CD14-positive monocyte (primary cell): ENCODE measurements at regions not wholly inside any gene's neighbourhood (a gene's known extent, or its start where the extent isn't known, plus 50 kb on each side); places are given as distances from the start of the nearest gene placed in this dataset.

Source experiments
- DNase-seq, 3 donors: peaks; one replicate each; pipeline ENCODE4 v3.0.0-alpha.2; 2011 to 2022
- H2AFZ ChIP-seq: 2 replicates; pipeline ENCODE4 v1.6.0; 2012; ENCODE audit warnings: mild to moderate bottlenecking, low read depth, low read length, inconsistent platforms; ENCODE audit not compliant: insufficient read depth, poor library complexity, severe bottlenecking
- H3K27ac ChIP-seq, 2 donors: 1 replicate in 1 of 2; 2 replicates in 1 of 2; pipeline ENCODE4 v1.5.1; 2012 to 2013; ENCODE audit warnings: low read length in 2 of 2, control low read depth in 1 of 2, inconsistent platforms in 1 of 2, low read depth in 1 of 2, mild to moderate bottlenecking in 1 of 2
- H3K27me3 ChIP-seq, 2 donors: one replicate each; pipeline versions ENCODE4 v1.6.0 to v1.6.1; 2011 to 2013; ENCODE audit warnings: low read length in 2 of 2; ENCODE audit not compliant: control insufficient read depth in 2 of 2, insufficient read depth in 2 of 2
- H3K36me3 ChIP-seq, 2 donors: replicated peaks in 1 of 2; 1 replicate in 1 of 2; 2 replicates in 1 of 2; pipeline versions ENCODE4 v1.5.1 to v1.6.1; 2012 to 2013; ENCODE audit warnings: low read length in 2 of 2, control low read depth in 1 of 2, inconsistent platforms in 1 of 2, mild to moderate bottlenecking in 1 of 2; ENCODE audit not compliant: insufficient read depth in 2 of 2, control insufficient read depth in 1 of 2
- H3K4me1 ChIP-seq, 2 donors: 1 replicate in 1 of 2; 2 replicates in 1 of 2; pipeline versions ENCODE4 v1.5.1 to v1.6.1; 2012 to 2013; ENCODE audit warnings: low read length in 2 of 2, control low read depth in 1 of 2, inconsistent platforms in 1 of 2, mild to moderate bottlenecking in 1 of 2, moderate library complexity in 1 of 2; ENCODE audit not compliant: insufficient read depth in 2 of 2, control insufficient read depth in 1 of 2
- H3K4me2 ChIP-seq: replicated peaks from 2 replicates; pipeline ENCODE3; 2012; ENCODE audit warnings: low read length, moderate library complexity, mild to moderate bottlenecking; ENCODE audit not compliant: poor library complexity, severe bottlenecking; ENCODE audit errors: extremely low read depth
- H3K4me3 ChIP-seq, 3 experiments: fragments of 200-600 bp in 1 of 3; sonication (generic) in 1 of 3; replicated peaks in 1 of 3; 1 replicate in 2 of 3; 2 replicates in 1 of 3; pipeline ENCODE4 v1.5.1; 2011 to 2013; ENCODE audit warnings: low read length in 3 of 3, mild to moderate bottlenecking in 3 of 3, control low read depth in 2 of 3, low read depth in 2 of 3, inconsistent platforms in 1 of 3, moderate library complexity in 1 of 3
- H3K79me2 ChIP-seq: 2 replicates; pipeline ENCODE4 v1.6.0; 2012; ENCODE audit warnings: mild to moderate bottlenecking, control low read depth, inconsistent platforms, low read length, moderate library complexity; ENCODE audit not compliant: insufficient read depth
- H3K9ac ChIP-seq: 2 replicates; pipeline ENCODE4 v1.6.0; 2017; ENCODE audit warnings: low read length, mild to moderate bottlenecking; ENCODE audit not compliant: insufficient read depth, poor library complexity, severe bottlenecking
- H3K9me3 ChIP-seq, 2 donors: replicated peaks in 1 of 2; 1 replicate in 1 of 2; 2 replicates in 1 of 2; pipeline versions ENCODE4 v1.5.1 to v1.6.1; 2012 to 2013; ENCODE audit warnings: low read length in 2 of 2, control low read depth in 1 of 2; ENCODE audit not compliant: control insufficient read depth in 1 of 2, insufficient read depth in 1 of 2
- H4K20me1 ChIP-seq: 2 replicates; pipeline ENCODE4 v1.6.0; 2012; ENCODE audit warnings: mild to moderate bottlenecking, low read length, control low read depth, moderate library complexity; ENCODE audit not compliant: insufficient read depth
- H3K27ac Mint-ChIP-seq, 7 donors: one replicate each; pipeline ENCODE4 v1.8.0; 2020; ENCODE audit warnings: mild to moderate bottlenecking in 7 of 7, mixed read lengths in 7 of 7, moderate library complexity in 6 of 7, inconsistent platforms in 2 of 7
- H3K27me3 Mint-ChIP-seq, 3 donors: one replicate each; pipeline ENCODE4 v1.8.0; 2021 to 2022; ENCODE audit warnings: low read depth in 3 of 3, mild to moderate bottlenecking in 3 of 3, mixed read lengths in 3 of 3, moderate library complexity in 3 of 3, inconsistent platforms in 1 of 3
- H3K36me3 Mint-ChIP-seq, 2 donors: one replicate each; pipeline ENCODE4 v1.8.0; 2020; ENCODE audit warnings: mixed read lengths in 2 of 2, inconsistent platforms in 1 of 2, mild to moderate bottlenecking in 1 of 2
- H3K4me1 Mint-ChIP-seq: one replicate; pipeline ENCODE4 v1.8.0; 2020; ENCODE audit warnings: mild to moderate bottlenecking, mixed read lengths
- H3K4me3 Mint-ChIP-seq, 2 donors: one replicate each; pipeline ENCODE4 v1.8.0; 2020; ENCODE audit warnings: mild to moderate bottlenecking in 2 of 2, mixed read lengths in 2 of 2, moderate library complexity in 1 of 2
- H3K9me3 Mint-ChIP-seq, 7 donors: one replicate each; pipeline ENCODE4 v1.8.0; 2020 to 2022; ENCODE audit warnings: mixed read lengths in 7 of 7, mild to moderate bottlenecking in 6 of 7, moderate library complexity in 6 of 7, inconsistent platforms in 2 of 7
- WGBS: methylation state at CpG from one replicate; pipeline ENCODE4 v1.1.5; 2013; ENCODE audit warnings: missing lambda C conversion rate; ENCODE audit not compliant: insufficient coverage; 5-methylcytosine and 5-hydroxymethylcytosine counted together
- intact Hi-C, 2 donors: fragments of 100-400 bp; cut with micrococcal nuclease; formaldehyde crosslinking; loops; one replicate each; pipeline versions ENCODE4 v1.15.0 to v1.15.1; 2023
- TF ChIP-seq, protein P1 (sequence below): fragments of 200-600 bp; IDR thresholded peaks from one replicate; pipeline ENCODE4 v1.8.0; 2022; ENCODE audit warnings: antibody characterized with exemption, mild to moderate bottlenecking

- no peak for DNase-seq
- H3K4me3 ChIP-seq, result no peak overlapping the region
- no peak overlapping the region for H3K4me2 ChIP-seq
- TF ChIP-seq, protein P1, sequence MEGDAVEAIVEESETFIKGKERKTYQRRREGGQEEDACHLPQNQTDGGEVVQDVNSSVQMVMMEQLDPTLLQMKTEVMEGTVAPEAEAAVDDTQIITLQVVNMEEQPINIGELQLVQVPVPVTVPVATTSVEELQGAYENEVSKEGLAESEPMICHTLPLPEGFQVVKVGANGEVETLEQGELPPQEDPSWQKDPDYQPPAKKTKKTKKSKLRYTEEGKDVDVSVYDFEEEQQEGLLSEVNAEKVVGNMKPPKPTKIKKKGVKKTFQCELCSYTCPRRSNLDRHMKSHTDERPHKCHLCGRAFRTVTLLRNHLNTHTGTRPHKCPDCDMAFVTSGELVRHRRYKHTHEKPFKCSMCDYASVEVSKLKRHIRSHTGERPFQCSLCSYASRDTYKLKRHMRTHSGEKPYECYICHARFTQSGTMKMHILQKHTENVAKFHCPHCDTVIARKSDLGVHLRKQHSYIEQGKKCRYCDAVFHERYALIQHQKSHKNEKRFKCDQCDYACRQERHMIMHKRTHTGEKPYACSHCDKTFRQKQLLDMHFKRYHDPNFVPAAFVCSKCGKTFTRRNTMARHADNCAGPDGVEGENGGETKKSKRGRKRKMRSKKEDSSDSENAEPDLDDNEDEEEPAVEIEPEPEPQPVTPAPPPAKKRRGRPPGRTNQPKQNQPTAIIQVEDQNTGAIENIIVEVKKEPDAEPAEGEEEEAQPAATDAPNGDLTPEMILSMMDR, result no peak
- intact Hi-C loops, result loop anchor here in 1 of 2 donors (2.0 kb wide), 1 partner anchor 27 kb away; no protein-coding TSS in a partner anchor
- H3K9me3 ChIP-seq, result no peaks in the 10 kb centered on the region
- H3K27ac Mint-ChIP-seq, result peak overlapping the region in 4 of 7 donors; percentile 68 to 99 (median 92)
- H3K27me3 ChIP-seq, result no peaks in the 10 kb centered on the region
- peaks cover 4 to 8% (median 7%) of the 10 kb centered on the region in 3 donors for H3K27me3 Mint-ChIP-seq
- H3K4me3 Mint-ChIP-seq, result no peak overlapping the region
- H3K9me3 Mint-ChIP-seq, result peaks cover 0 to 3% (median 0%) of the 10 kb centered on the region in 7 donors
- H3K4me1 ChIP-seq, result peaks cover 13 to 65% of the 10 kb centered on the region in 2 donors
- H3K27ac ChIP-seq, result peak overlapping the region in 1 of 2 donors; percentile 83
- WGBS, result 92% methylated on average over 4 of the region's 7 CpGs
- H3K9ac ChIP-seq, result no peak overlapping the region
- H3K4me1 Mint-ChIP-seq, result peaks cover 60% of the 10 kb centered on the region
- H3K79me2 ChIP-seq, result no peaks in the 10 kb centered on the region
- peaks cover 0 to 4% of the 10 kb centered on the region in 2 donors for H3K36me3 Mint-ChIP-seq
- peak overlapping the region; percentile 27 for H2AFZ ChIP-seq
- H4K20me1 ChIP-seq, result no peaks in the 10 kb centered on the region
- no peaks in the 10 kb centered on the region for H3K36me3 ChIP-seq
Observed at GRCh38 chr5:173715607-173716006, 99.2 kb upstream of the BOD1 start.

DNA sequence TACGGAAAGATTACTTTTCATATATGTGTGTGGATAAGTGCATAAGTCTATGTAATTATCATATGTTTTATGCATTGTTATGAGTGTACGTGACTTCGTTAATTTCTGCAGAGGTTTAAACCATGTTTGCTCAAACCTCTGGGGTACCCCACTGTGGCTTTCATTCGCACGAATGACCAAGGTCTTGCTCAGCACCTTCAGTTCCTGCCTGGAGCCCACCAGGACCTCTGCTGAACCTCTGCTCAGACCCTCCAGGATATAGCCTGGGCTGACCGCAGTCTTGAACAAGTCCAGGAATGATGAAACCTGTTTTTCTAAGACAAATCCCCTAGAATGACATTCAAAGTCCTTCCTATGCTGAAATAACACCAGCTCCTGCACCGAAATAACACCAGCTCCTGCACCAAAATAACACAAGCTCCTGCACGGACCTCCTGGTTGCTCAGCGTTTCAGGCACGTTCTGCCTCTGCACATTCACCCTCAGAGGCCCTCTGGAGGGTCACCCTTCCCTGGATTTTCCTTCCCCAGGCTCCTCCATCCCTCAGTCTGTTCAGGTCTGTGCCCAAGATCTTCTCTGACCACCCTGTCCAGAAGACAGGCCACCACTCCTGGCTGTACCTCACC is 99.7 kb upstream of the BOD1 start:
- H3K27ac Mint-ChIP-seq, result peak overlapping the region in 5 of 7 donors; percentile 9 to 81 (median 68)
- WGBS, result 92% methylated on average over 9 of the region's 10 CpGs
- Histone ChIP-seq H3K79me2 (no peaks in the 10 kb centered on the region), H2AFZ (peak overlapping the region; percentile 27), H3K27ac (no peak overlapping the region), H3K4me1 (peaks cover 13 to 65% of the 10 kb centered on the region in 2 donors), H3K9ac (no peak overlapping the region), H3K27me3 (no peaks in the 10 kb centered on the region), H4K20me1 (no peaks in the 10 kb centered on the region), H3K4me3 (no peak overlapping the region), H3K36me3 (no peaks in the 10 kb centered on the region), H3K9me3 (no peaks in the 10 kb centered on the region), H3K4me2 (no peak overlapping the region)
- H3K4me1 Mint-ChIP-seq, result peaks cover 60% of the 10 kb centered on the region
- peaks cover 0 to 3% (median 0%) of the 10 kb centered on the region in 7 donors for H3K9me3 Mint-ChIP-seq
- DNase-seq, result no peak
- intact Hi-C loops, result no loop called here
- no peak overlapping the region for H3K4me3 Mint-ChIP-seq
- H3K27me3 Mint-ChIP-seq, result peaks cover 4 to 8% (median 6%) of the 10 kb centered on the region in 3 donors
- peaks cover 0 to 4% of the 10 kb centered on the region in 2 donors for H3K36me3 Mint-ChIP-seq
- TF ChIP-seq, protein P1, result no peak
